DOHH2 (cell line): ENCODE measurements at regions not wholly inside any gene's neighbourhood (a gene's known extent, or its start where the extent isn't known, plus 50 kb on each side); places are given as distances from the start of the nearest gene placed in this dataset.
A peak's percentile ranks its signal among the peaks of the same experiment; 100 is the strongest.
"Not testable (repeated sequence)": the region's sequence is repeated elsewhere in the genome, so short reads cannot be mapped to it uniquely, and the experiment has no call there.

ENCODE experiments used
- H3F3A ChIP-seq: fragments of 200-600 bp; sonication (generic), shearing (Covaris generic); 2 replicates; pipeline ENCODE4 v1.6.0; 2016; ENCODE audit warnings: antibody characterized with exemption, mild to moderate bottlenecking; ENCODE audit not compliant: control insufficient read depth, insufficient read depth
- H3K27ac ChIP-seq: fragments of 200-600 bp; sonication (generic); 2 replicates; pipeline ENCODE4 v1.5.1; 2014; ENCODE audit warnings: low read depth, mild to moderate bottlenecking, low read length, moderate library complexity
- H3K27me3 ChIP-seq: fragments of 200-600 bp; sonication (generic); 2 replicates; pipeline ENCODE4 v1.6.1; 2014; ENCODE audit warnings: mild to moderate bottlenecking, low read length, mixed read lengths; ENCODE audit not compliant: control insufficient read depth
- H3K36me3 ChIP-seq: fragments of 200-600 bp; sonication (generic); 2 replicates; pipeline ENCODE4 v1.6.1; 2014; ENCODE audit warnings: mild to moderate bottlenecking, low read length, moderate library complexity, mixed read lengths; ENCODE audit not compliant: control insufficient read depth
- H3K4me1 ChIP-seq: fragments of 200-600 bp; sonication (generic); 2 replicates; pipeline ENCODE4 v1.6.1; 2014; ENCODE audit warnings: mild to moderate bottlenecking, low read length, mixed read lengths; ENCODE audit not compliant: control insufficient read depth
- H3K4me2 ChIP-seq: fragments of 200-600 bp; sonication (generic); 2 replicates; pipeline ENCODE4 v1.6.0; 2014; ENCODE audit warnings: mild to moderate bottlenecking, low read length, moderate library complexity
- H3K4me3 ChIP-seq: fragments of 200-600 bp; sonication (generic); 2 replicates; pipeline ENCODE4 v1.5.1; 2014; ENCODE audit warnings: mild to moderate bottlenecking, low read length, mixed read lengths
- H3K79me2 ChIP-seq: fragments of 200-600 bp; sonication (generic); 2 replicates; pipeline ENCODE4 v1.6.1; 2014; ENCODE audit warnings: mild to moderate bottlenecking, low read length, mixed read lengths; ENCODE audit not compliant: control insufficient read depth
- H3K9me2 ChIP-seq: fragments of 200-600 bp; sonication (generic); replicated peaks from 2 replicates; pipeline ENCODE4 v1.6.1; 2014; ENCODE audit warnings: mild to moderate bottlenecking, low read length, mixed read lengths; ENCODE audit not compliant: control insufficient read depth
- H3K9me3 ChIP-seq: fragments of 200-600 bp; sonication (generic); 2 replicates; pipeline ENCODE4 v1.6.1; 2014; ENCODE audit warnings: antibody characterized with exemption, low read length, mixed read lengths; ENCODE audit not compliant: control insufficient read depth, insufficient read depth
- H4K20me1 ChIP-seq: fragments of 200-600 bp; sonication (generic); 2 replicates; pipeline ENCODE4 v1.6.0; 2014; ENCODE audit warnings: low read depth, mild to moderate bottlenecking, antibody characterized with exemption, low read length, moderate library complexity; ENCODE audit not compliant: control insufficient read depth, insufficient read depth
- EZH2phosphoT487 ChIP-seq: fragments of 200-600 bp; sonication (generic); IDR thresholded peaks from 2 replicates; pipeline ENCODE4 v1.6.1; 2017; ENCODE audit warnings: borderline replicate concordance, mild to moderate bottlenecking, antibody characterized with exemption, low read length, moderate library complexity, mixed read lengths
- TF ChIP-seq, protein P1 (sequence below): fragments of 200-600 bp; sonication (generic); IDR thresholded peaks from one replicate; pipeline ENCODE4 v1.5.1; 2014; ENCODE audit warnings: antibody characterized with exemption, mild to moderate bottlenecking, low read depth, low read length; ENCODE audit not compliant: poor library complexity, severe bottlenecking

DNA sequence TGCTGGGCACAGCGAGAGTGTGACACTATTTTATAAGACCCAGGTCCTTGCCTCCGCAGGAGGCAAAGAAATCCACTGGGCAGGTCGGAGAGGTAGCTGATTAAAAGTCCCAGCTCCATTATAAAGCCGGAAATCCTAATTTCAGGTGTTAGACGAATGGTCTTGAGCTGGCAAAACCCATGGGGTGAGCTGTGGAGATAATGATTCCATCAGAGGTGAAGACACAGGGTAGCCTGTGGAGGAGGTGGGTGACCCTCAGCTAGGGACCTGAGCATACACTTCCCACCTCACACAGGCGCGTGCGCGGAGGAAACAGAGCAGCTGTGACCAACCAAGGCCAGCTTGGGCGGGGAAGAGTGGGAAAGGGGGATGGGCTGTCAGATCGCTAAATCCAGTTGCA is 201.7 kb upstream of the CXCR4 start:
- no peak overlapping the region for H3K4me3 ChIP-seq
- H4K20me1 ChIP-seq = no peaks in the 10 kb centered on the region
- peaks cover 42% of the 10 kb centered on the region for H3K4me1 ChIP-seq
- no peak for TF ChIP-seq EZH2phosphoT487
- TF ChIP-seq, protein P1, sequence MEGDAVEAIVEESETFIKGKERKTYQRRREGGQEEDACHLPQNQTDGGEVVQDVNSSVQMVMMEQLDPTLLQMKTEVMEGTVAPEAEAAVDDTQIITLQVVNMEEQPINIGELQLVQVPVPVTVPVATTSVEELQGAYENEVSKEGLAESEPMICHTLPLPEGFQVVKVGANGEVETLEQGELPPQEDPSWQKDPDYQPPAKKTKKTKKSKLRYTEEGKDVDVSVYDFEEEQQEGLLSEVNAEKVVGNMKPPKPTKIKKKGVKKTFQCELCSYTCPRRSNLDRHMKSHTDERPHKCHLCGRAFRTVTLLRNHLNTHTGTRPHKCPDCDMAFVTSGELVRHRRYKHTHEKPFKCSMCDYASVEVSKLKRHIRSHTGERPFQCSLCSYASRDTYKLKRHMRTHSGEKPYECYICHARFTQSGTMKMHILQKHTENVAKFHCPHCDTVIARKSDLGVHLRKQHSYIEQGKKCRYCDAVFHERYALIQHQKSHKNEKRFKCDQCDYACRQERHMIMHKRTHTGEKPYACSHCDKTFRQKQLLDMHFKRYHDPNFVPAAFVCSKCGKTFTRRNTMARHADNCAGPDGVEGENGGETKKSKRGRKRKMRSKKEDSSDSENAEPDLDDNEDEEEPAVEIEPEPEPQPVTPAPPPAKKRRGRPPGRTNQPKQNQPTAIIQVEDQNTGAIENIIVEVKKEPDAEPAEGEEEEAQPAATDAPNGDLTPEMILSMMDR = no peak
- no peaks in the 10 kb centered on the region for H3K79me2 ChIP-seq
- H3K36me3 ChIP-seq = no peaks in the 10 kb centered on the region
- no peaks in the 10 kb centered on the region for H3F3A ChIP-seq
- no peaks in the 10 kb centered on the region for H3K9me2 ChIP-seq
- no peak overlapping the region for H3K27ac ChIP-seq
- no peaks in the 10 kb centered on the region for H3K27me3 ChIP-seq
- no peak overlapping the region for H3K4me2 ChIP-seq
- H3K9me3 ChIP-seq = no peaks in the 10 kb centered on the region

- no peaks in the 10 kb centered on the region for H3K79me2 ChIP-seq
- no peak overlapping the region for H3K27ac ChIP-seq
- H3K9me3 ChIP-seq = no peaks in the 10 kb centered on the region
- H3F3A ChIP-seq = no peaks in the 10 kb centered on the region
- H3K9me2 ChIP-seq = no peaks in the 10 kb centered on the region
- H3K36me3 ChIP-seq = no peaks in the 10 kb centered on the region
- 0 out of 2 replicates have a peak overlapping the region, but pooled peaks have one; percentile 1 for H3K4me2 ChIP-seq
- no peaks in the 10 kb centered on the region for H4K20me1 ChIP-seq
- TF ChIP-seq, protein P1 = no peak
- TF ChIP-seq EZH2phosphoT487 = no peak
- no peak overlapping the region for H3K4me3 ChIP-seq
- no peaks in the 10 kb centered on the region for H3K27me3 ChIP-seq
- H3K4me1 ChIP-seq = peaks cover 38% of the 10 kb centered on the region
These were observed 201.3 kb upstream of the CXCR4 start for GRCh38 chr2:136319237-136319636.

GRCh38 chr2:136314240-136314639 is 196.3 kb upstream of the CXCR4 start:
- H3K9me3 ChIP-seq = no peaks in the 10 kb centered on the region
- no peaks in the 10 kb centered on the region for H4K20me1 ChIP-seq
- H3K27me3 ChIP-seq = no peaks in the 10 kb centered on the region
- no peaks in the 10 kb centered on the region for H3K9me2 ChIP-seq
- peaks cover 15% of the 10 kb centered on the region for H3K4me1 ChIP-seq
- no peaks in the 10 kb centered on the region for H3F3A ChIP-seq
- no peak overlapping the region for H3K4me3 ChIP-seq
- H3K27ac ChIP-seq = no peak overlapping the region
- TF ChIP-seq, protein P1 = no peak
- no peak for TF ChIP-seq EZH2phosphoT487
- no peaks in the 10 kb centered on the region for H3K79me2 ChIP-seq
- no peaks in the 10 kb centered on the region for H3K36me3 ChIP-seq
- H3K4me2 ChIP-seq = no peak overlapping the region

DNA sequence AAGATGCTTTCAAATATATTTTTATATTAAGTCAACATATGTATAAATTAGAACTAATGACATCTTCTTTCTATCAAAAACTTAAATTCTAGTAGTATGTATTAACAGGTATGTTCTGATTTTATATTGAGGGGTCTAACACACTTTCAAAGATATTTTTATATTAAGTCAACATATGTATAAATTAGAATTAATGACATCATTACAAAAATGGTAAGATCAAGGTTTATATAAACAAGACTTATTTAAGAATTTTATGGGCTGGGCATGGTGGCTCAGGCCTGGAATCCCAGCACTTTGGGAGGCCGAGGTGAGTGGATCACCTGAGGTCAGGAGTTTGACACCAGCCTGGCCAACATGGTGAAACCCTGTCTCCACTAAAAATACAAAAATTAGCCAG is 194.6 kb upstream of the CXCR4 start:
- H3K79me2 ChIP-seq, H3K9me3 ChIP-seq, H3K27ac ChIP-seq, H3K4me1 ChIP-seq, H3K36me3 ChIP-seq, H3K4me3 ChIP-seq, H4K20me1 ChIP-seq, H3F3A ChIP-seq, H3K4me2 ChIP-seq, H3K27me3 ChIP-seq, H3K9me2 ChIP-seq: not testable (repeated sequence)
